Fibroblast of mammary gland (primary cell): ENCODE measurements at regions not wholly inside any gene's neighbourhood (a gene's known extent, or its start where the extent isn't known, plus 50 kb on each side); places are given as distances from the start of the nearest gene placed in this dataset.

ENCODE experiments used
- DNase-seq: peaks from one replicate; pipeline ENCODE4 v3.0.0-alpha.2; 2010; ENCODE audit warnings: low read depth
- H3K4me3 ChIP-seq: 2 replicates; pipeline ENCODE4 v1.5.1; 2011; ENCODE audit warnings: low read depth, mild to moderate bottlenecking, low read length, moderate library complexity; ENCODE audit not compliant: control insufficient read depth
- TF ChIP-seq, protein P1 (sequence below): conservative IDR thresholded peaks from 2 replicates; pipeline ENCODE4 v1.5.1; 2011; ENCODE audit warnings: low read depth, low read length, inconsistent platforms; ENCODE audit not compliant: control insufficient read depth, insufficient read depth

DNA sequence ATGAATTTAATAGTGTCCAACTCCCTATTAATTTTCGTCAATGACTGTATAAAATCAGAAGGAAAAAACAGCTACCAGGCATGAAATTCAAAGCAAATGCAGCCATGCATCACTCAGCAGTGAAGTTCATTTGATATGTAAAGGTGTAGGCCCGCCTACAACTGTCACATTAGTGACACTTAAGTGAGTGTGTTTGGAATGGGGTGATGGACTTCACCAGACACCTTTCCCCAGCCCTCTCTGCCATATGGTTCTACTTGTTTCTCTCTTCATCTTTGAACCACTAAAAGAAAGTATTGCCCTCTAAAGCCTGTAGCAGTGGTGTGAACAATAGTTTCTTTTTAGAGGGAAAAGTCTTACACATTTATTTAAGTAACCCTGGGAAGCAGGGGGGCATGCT, 124.0 kb downstream of the SIPA1L2 start:
- H3K4me3 ChIP-seq: no peak overlapping the region
- TF ChIP-seq, protein P1, sequence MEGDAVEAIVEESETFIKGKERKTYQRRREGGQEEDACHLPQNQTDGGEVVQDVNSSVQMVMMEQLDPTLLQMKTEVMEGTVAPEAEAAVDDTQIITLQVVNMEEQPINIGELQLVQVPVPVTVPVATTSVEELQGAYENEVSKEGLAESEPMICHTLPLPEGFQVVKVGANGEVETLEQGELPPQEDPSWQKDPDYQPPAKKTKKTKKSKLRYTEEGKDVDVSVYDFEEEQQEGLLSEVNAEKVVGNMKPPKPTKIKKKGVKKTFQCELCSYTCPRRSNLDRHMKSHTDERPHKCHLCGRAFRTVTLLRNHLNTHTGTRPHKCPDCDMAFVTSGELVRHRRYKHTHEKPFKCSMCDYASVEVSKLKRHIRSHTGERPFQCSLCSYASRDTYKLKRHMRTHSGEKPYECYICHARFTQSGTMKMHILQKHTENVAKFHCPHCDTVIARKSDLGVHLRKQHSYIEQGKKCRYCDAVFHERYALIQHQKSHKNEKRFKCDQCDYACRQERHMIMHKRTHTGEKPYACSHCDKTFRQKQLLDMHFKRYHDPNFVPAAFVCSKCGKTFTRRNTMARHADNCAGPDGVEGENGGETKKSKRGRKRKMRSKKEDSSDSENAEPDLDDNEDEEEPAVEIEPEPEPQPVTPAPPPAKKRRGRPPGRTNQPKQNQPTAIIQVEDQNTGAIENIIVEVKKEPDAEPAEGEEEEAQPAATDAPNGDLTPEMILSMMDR: no peak
- DNase-seq: no peak

DNA sequence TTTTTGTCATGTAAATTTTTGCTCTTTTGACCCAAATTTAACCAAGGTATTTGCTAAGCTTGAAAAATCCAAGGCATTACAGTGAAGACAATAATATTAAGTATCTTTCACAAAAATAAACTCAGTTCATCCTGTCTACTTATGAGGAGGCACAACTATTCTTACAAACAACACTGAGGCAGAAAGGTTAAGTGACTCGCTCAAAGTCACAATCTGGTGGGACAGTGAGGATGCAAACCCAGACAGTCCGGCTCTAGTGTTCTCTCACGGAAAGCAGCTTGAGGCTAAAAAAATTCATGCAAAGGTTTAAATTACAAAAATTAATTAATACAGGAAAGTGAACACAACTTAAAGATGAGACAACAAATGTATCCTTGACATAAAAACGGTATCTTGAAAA, 125.3 kb downstream of the SIPA1L2 start:
- TF ChIP-seq, protein P1: no peak
- no peak for DNase-seq

DNA sequence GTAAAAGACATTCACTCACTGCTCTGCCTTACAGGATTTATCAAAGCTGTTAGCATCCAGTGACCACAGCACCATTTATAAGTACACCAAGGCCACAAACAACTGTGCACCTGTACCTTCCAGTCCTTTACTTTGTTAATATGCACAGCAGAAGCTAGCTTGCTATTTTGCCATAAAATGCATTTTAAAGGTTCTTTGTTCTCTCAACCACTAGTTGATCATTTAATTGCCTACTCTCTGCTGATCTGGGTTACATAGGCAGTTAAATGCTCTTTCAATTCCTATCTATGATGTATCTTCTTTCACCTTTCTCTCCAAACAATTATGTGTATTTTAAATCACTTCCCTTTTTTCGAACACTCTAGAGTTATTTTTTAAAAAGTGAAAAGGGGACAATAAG, 126.4 kb downstream of the SIPA1L2 start:
- DNase-seq: no peak
- TF ChIP-seq, protein P1: no peak
- H3K4me3 ChIP-seq: no peak overlapping the region

More for the DNA sequence above, 125.3 kb downstream of the SIPA1L2 start:
- no peak overlapping the region for H3K4me3 ChIP-seq

DNA sequence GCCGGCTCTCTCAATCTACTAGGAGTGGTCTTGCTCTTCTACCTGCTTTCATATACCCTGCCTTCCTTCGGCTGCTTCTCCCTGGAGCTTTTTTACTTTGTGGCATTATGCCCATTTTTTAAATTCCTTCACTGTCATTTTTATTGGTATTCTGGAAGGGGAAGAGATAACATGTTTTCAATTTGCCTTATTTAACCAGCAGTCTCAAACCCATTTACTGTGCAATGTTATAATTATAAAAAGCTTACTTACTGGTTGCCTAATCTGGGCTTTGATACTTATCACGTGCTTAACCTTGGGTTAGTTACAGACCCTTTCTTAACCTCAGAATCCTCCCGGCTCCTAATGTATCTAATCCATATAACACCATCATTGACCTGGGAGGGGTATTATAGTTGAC, 128.1 kb downstream of the SIPA1L2 start:
- no peak for DNase-seq
- TF ChIP-seq, protein P1: no peak
- H3K4me3 ChIP-seq: no peak overlapping the region

DNA sequence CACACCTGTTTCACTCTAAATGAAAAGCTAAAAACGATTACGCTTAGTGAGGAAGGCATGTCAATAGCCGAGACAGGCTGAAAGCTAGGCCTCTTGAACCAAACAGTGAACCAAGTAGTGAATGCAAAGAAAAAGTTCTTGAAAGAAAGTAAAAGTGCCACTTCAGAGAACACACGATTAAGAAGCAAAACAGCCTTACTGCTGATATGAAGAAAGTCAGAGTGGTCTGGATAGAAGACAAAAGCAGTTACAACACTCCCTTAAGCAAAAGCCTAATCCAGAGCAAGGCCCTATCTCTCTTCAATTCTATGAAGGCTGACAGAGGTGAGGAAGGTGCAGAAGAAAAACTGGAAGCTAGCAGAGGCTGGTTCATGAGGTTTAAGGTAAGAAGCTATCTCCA, 130.7 kb downstream of the SIPA1L2 start:
- TF ChIP-seq, protein P1: no peak

DNA sequence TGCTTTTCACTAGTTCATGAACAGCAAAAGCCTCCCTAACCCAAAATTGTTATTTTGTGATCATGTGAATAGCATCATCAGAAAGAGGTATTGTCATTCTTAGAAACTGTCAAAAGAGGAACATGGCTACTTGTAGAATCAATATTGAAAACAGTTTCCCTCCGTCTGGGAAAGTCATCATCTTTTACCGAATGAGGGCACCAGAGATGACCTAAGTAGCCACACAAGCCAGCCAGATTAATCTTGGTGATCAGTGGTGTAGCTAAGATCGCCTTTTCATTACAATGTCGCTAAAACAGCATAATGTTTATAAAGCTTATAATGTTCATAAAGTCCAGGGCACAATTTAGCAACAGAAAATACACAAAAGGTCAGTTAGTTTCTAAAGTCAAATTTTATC, 136.1 kb downstream of the SIPA1L2 start:
- H3K4me3 ChIP-seq: no peak overlapping the region
- no peak for DNase-seq

More for the DNA sequence above, 130.7 kb downstream of the SIPA1L2 start:
- H3K4me3 ChIP-seq: no peak overlapping the region
- no peak for DNase-seq

More for the DNA sequence above, 136.1 kb downstream of the SIPA1L2 start:
- TF ChIP-seq, protein P1: no peak
